AG09309 (cell line): ENCODE measurements at regions not wholly inside any gene's neighbourhood (a gene's known extent, or its start where the extent isn't known, plus 50 kb on each side); places are given as distances from the start of the nearest gene placed in this dataset.

Experiments used
- DNase-seq: peaks from one replicate; pipeline ENCODE4 v3.0.0-alpha.2; 2010; ENCODE audit warnings: low read depth
- H3K4me3 ChIP-seq: 2 replicates; pipeline ENCODE4 v1.5.1; 2011; ENCODE audit warnings: mild to moderate bottlenecking, low read depth, low read length, moderate library complexity; ENCODE audit not compliant: control insufficient read depth
- TF ChIP-seq, protein P1 (sequence below): IDR thresholded peaks from 2 replicates; pipeline ENCODE4 v1.5.1; 2011; ENCODE audit warnings: mild to moderate bottlenecking, low read depth, low read length, inconsistent platforms; ENCODE audit not compliant: insufficient read depth, control insufficient read depth; ENCODE audit errors: missing control alignments

DNA sequence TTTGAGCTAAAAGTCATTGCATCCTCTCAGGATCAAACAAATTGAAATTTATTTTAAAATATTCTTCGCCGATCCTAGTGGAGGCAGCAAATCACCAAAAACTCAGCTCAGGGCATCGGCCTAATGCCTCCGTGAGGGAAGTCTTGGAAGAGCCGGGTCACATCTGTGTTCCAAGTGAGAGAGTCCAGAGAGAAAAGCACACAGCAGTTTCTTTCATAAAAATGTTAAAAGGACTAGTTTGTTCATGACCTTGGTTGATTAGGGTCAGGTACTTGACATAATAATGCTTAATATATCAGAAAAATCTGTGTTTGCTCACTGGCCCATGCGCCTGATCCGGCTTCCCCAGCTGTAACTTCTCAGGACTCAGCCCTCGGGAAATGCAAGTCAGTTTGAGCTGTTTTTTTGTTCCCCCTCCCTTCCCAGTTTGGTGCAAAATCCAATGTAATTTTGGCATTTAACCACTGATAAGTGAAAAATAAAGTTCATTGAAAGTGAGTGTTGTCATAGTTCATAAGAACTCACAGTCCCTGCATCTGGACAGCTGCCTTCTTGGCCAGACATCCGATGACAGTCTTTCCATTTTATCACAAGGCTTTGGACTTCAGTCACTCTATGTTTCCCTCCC, 161.7 kb downstream of the CAND1 start:
- TF ChIP-seq, protein P1, sequence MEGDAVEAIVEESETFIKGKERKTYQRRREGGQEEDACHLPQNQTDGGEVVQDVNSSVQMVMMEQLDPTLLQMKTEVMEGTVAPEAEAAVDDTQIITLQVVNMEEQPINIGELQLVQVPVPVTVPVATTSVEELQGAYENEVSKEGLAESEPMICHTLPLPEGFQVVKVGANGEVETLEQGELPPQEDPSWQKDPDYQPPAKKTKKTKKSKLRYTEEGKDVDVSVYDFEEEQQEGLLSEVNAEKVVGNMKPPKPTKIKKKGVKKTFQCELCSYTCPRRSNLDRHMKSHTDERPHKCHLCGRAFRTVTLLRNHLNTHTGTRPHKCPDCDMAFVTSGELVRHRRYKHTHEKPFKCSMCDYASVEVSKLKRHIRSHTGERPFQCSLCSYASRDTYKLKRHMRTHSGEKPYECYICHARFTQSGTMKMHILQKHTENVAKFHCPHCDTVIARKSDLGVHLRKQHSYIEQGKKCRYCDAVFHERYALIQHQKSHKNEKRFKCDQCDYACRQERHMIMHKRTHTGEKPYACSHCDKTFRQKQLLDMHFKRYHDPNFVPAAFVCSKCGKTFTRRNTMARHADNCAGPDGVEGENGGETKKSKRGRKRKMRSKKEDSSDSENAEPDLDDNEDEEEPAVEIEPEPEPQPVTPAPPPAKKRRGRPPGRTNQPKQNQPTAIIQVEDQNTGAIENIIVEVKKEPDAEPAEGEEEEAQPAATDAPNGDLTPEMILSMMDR: no peak
- DNase-seq: no peak
- H3K4me3 ChIP-seq: no peak overlapping the region

DNA sequence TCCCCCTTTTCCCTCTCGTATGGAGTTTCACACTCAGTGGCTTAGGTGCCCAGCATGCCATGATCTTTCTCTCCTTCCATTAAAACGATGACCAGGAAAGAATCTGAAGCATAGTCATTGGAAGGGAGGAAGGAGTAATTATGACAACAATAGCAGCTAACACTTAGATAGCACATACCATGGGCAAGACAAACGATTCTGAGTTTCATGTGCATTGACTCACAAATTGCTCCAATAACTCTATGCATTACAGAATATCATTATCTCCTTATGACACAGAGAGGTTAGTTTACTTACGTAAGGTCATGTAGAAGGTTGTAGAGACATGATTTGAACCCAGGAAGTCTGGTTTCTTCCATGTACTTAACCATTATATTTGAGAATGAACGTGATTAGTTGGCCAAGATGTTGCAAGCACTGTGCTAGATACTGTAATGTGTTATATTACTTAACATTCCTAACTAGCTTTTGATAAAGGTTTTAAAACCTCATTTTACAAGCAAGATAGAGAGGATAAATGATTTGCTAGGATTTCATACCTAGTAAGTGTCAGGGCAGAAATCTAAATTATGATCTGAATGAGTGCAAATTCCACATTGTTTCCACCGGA, 162.4 kb downstream of the CAND1 start:
- TF ChIP-seq, protein P1: no peak
- DNase-seq: peak; percentile 46
- no peak overlapping the region for H3K4me3 ChIP-seq

DNA sequence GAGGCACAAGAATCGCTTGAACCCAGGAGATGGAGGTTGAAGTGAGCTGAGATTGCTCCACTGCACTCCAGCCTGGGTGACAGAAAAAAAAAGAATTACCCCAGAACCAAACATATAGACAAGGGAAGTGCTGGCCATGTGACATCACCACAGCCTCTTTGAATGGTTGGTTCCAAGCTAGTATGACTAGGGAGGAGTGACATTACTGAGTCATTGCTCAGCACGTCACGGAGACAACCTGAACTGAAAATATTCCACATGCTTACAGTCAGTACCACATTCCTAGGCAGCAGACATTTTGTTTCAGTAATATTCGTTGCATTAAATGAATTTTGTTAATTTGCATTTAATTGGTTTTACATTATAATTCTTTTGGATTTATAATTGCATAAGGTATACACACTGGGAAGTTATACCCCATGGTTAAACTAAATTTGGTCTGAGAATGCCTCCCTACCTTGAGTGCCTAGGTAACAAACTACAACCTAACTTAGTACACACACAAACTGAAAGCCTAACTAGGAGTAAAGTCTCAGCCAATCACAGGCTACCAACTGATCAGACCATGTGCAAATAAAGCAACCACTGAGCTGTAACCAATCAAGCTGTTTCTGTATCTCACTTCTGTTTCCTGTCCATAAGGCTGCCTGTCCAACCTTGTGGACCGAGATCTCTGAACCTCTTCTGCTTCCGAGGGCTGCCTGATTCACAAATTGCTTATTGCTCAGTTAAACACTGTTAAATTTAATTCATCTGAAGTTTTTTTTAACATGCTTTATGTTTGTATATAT, 164.4 kb downstream of the CAND1 start:
- TF ChIP-seq, protein P1: no peak
- DNase-seq: no peak
- H3K4me3 ChIP-seq: no peak overlapping the region

DNA sequence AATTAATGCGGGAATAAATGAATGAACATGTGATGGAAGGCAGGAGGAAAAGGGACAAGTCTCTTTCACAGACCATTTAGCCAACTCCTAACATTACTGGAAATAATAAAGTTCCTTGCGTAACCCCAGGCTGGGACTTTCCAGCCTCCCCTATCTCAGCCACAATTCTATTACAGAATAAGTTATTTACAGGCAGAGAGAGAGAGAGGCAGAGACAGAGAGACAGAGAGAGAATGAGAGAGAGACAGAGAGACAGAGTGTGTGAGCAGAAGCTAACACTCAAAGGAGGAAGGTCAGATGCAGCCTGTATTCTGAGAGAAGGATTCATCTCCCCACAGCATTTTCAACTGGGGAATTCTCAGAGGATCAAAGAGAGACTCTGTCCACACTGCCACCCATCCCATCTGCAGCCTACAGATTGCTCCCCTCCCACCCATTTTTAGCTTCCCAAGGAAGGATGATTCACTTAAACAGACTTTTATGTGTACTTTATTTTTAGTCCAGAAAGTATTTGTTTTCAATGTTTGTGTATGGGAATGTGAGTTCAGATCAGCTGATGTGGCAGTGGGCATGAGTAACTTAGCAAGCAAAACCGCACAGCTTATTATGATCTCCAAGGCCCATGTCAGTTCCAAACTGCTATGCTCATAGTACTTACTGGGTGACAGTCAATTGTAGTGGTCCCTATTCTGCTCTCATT, 165.7 kb downstream of the CAND1 start:
- H3K4me3 ChIP-seq: no peak overlapping the region
- TF ChIP-seq, protein P1: no peak
- DNase-seq: peak; percentile 94

DNA sequence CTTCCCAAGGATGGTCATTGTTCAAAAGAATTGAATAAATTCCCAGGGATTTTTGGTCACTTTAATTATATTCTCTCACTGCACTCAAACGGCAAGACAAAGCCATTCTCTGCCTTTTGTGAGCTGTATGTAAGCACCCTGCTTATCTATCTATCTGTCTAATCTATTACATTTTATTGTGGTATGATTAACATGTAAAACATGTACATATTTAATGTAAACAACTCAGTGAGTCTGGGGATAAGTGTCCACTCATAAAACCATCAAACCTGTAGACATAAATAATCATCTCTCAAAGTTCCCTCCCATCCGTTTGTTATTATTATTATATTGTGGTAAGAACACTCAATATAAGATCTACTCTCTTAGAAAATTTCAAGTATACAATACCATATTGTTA, 167.1 kb downstream of the CAND1 start:
- TF ChIP-seq, protein P1: no peak
- H3K4me3 ChIP-seq: no peak overlapping the region
- DNase-seq: no peak

DNA sequence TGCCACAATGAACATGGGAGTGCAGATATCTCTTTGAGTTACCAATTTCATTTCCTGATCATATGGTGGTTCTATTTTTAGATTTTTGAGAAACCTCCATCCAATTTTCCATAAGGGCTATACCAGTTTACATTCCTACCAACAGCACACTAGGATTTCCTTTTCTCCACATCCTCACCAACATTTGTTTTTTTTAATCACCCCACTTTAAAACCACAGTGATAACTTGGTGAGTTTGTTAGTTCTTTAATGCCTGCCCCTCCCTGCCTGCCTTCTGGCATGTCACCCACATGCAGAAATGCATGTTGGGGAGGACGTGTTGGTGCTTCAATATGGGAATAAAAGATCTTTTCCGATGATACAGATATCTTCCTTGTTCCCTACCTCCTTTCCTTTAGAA, 167.9 kb downstream of the CAND1 start:
- TF ChIP-seq, protein P1: no peak
- no peak overlapping the region for H3K4me3 ChIP-seq
- no peak for DNase-seq
